ENCODE measurements at regions not wholly inside any gene's neighbourhood (a gene's known extent, or its start where the extent isn't known, plus 50 kb on each side); places are given as distances from the start of the nearest gene placed in this dataset.
"Not testable (repeated sequence)": the region's sequence is repeated elsewhere in the genome, so short reads cannot be mapped to it uniquely, and the experiment has no call there.

- not testable (repeated sequence) for TF ChIP-seq POLR2A (IDR thresholded peaks at IDR 0.05; ENCODE audit: low read length); GATA1 (IDR thresholded peaks at IDR 0.05; ENCODE audit: low read depth, low read length)
Observed at GRCh38 chr3:125886006-125886405, 83.0 kb upstream of the ROPN1B start.
